Astrocyte of the spinal cord (primary cell): ENCODE measurements at regions not wholly inside any gene's neighbourhood (a gene's known extent, or its start where the extent isn't known, plus 50 kb on each side); places are given as distances from the start of the nearest gene placed in this dataset.
"Not testable (repeated sequence)": the region's sequence is repeated elsewhere in the genome, so short reads cannot be mapped to it uniquely, and the experiment has no call there.

Source experiments
- DNase-seq: peaks from one replicate; pipeline ENCODE4 v3.0.0; 2011; ENCODE audit warnings: low read depth, low spot score
- H3K4me3 ChIP-seq: 2 replicates; pipeline ENCODE4 v1.5.1; 2011; ENCODE audit warnings: low read depth, mild to moderate bottlenecking, low read length, moderate library complexity
- in situ Hi-C: cut with HindIII; loops from 2 replicates; pipeline ENCODE4 v1.10.0; 2017; ENCODE audit warnings: low sequenced_read_pairs
- TF ChIP-seq, protein P1 (sequence below): IDR thresholded peaks from 2 replicates; pipeline ENCODE4 v1.5.1; 2012; ENCODE audit warnings: low read depth, mild to moderate bottlenecking, low read length, inconsistent platforms

DNA sequence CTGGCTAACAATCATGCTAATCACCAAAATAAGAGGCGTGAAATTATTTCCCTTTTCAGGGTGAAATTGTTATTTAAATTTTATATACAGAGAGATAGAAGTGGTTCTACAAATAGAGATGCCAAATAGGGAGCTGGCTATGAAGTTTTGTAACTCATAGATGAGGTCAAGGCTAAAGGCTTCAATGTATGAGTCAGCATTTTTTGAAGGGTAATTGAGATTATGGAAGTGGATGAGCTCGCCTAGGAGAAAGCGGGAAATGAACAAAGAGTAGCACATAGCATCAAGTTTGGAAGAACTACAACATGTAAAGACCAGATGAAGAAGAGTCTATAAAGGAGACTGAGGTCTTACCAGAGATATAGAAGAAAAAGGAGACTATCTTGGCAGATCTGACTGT lies 838.1 kb downstream of the DNAJB9 start:
- DNase-seq: no peak
- no peak overlapping the region for H3K4me3 ChIP-seq
- TF ChIP-seq, protein P1, sequence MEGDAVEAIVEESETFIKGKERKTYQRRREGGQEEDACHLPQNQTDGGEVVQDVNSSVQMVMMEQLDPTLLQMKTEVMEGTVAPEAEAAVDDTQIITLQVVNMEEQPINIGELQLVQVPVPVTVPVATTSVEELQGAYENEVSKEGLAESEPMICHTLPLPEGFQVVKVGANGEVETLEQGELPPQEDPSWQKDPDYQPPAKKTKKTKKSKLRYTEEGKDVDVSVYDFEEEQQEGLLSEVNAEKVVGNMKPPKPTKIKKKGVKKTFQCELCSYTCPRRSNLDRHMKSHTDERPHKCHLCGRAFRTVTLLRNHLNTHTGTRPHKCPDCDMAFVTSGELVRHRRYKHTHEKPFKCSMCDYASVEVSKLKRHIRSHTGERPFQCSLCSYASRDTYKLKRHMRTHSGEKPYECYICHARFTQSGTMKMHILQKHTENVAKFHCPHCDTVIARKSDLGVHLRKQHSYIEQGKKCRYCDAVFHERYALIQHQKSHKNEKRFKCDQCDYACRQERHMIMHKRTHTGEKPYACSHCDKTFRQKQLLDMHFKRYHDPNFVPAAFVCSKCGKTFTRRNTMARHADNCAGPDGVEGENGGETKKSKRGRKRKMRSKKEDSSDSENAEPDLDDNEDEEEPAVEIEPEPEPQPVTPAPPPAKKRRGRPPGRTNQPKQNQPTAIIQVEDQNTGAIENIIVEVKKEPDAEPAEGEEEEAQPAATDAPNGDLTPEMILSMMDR: no peak
- in situ Hi-C loops: no loop called here

DNA sequence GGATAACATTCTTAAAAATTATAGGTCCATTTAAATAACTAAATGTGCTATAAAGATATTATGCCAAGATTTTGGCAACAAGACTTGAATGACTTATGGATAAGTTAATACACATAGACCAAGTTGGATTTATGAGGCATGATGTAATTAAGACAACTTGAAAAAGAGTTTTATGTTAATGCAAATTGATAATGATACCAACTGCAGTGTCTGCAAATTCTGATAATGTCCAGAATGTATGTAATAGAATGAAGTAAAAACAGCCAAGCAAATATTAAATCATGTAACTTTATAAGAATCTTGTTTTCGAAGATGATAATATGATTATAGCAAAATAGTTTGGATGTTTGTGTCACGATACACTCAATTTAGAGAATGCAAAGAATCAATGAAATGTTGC lies 868.3 kb downstream of the DNAJB9 start:
- DNase-seq: no peak
- TF ChIP-seq, protein P1: no peak
- H3K4me3 ChIP-seq: no peak overlapping the region
- in situ Hi-C loops: no loop called here

DNA sequence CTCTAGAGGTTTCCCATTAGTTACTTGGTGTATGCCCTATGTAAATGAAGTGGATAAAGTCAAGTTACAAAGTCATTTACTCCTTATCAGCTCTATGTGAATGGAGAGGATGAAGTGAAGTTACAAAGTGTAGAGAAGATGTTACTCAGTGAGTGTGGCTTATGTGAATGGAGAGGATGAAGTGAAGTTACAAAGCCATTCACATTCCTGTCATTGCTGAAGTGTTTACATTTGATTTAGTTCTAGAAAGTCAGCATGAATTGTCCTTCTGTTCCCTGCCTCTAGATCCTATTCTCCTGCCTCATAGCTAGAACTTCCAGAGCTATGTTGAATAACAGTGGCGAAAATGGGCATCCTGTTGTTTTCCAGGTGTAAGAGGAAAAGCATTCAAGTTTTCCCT lies 880.1 kb downstream of the DNAJB9 start:
- TF ChIP-seq, protein P1: no peak
- in situ Hi-C loops: no loop called here
- no peak for DNase-seq

GRCh38 chr7:109456116-109456515 lies 886.4 kb downstream of the DNAJB9 start:
- TF ChIP-seq, protein P1: no peak
- DNase-seq: no peak
- in situ Hi-C loops: no loop called here
- H3K4me3 ChIP-seq: no peak overlapping the region

More for the DNA sequence above, 880.1 kb downstream of the DNAJB9 start:
- no peak overlapping the region for H3K4me3 ChIP-seq

- in situ Hi-C loops: no loop called here
- H3K4me3 ChIP-seq: no peak overlapping the region
- no peak for DNase-seq
- TF ChIP-seq, protein P1: no peak
Measured at GRCh38 chr7:109460296-109460695, 890.6 kb downstream of the DNAJB9 start.

DNA sequence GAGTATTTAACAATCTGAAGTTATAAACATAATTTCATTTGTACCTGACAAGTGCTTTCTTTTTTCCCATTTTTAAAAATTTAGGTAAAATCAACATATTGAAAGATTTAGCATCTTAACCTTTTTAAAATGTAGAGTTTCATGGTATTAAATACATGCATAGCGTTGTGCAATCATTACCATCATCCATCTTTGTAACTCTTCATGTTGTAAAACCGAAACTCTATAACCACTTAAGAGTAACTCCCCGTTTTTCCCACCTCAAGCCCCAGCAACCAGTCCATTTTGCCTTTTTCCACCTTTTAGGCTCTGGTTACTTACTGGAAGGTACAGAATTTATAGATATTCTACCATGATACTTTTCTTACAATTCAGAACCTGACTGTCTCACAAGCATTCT lies 892.5 kb downstream of the DNAJB9 start:
- no peak overlapping the region for H3K4me3 ChIP-seq
- TF ChIP-seq, protein P1: no peak
- in situ Hi-C loops: no loop called here
- DNase-seq: no peak

GRCh38 chr7:109467729-109468128 lies 898.1 kb downstream of the DNAJB9 start:
- in situ Hi-C loops, H3K4me3 ChIP-seq, DNase-seq: not testable (repeated sequence)
